HFF-Myc (cell line): ENCODE measurements at regions not wholly inside any gene's neighbourhood (a gene's known extent, or its start where the extent isn't known, plus 50 kb on each side); places are given as distances from the start of the nearest gene placed in this dataset.

Experiments
- DNase-seq: peaks from one replicate; pipeline ENCODE4 v3.0.0-alpha.2; 2011; ENCODE audit warnings: low read depth; ENCODE audit errors: extremely low read depth
- H3K4me3 ChIP-seq: replicated peaks from 2 replicates; pipeline ENCODE4 v1.5.1; 2011; ENCODE audit warnings: low read depth, mild to moderate bottlenecking, control low read depth, low read length
- CTCF ChIP-seq: IDR thresholded peaks from 2 replicates; pipeline ENCODE4 v1.5.1; 2012; ENCODE audit warnings: mild to moderate bottlenecking, low read depth, low read length, control low read depth; ENCODE audit errors: missing control alignments

GRCh38 chr16:49013727-49014080 is 267.9 kb downstream of the CBLN1 start:
- H3K4me3 ChIP-seq, result no peak overlapping the region
- no peak for TF ChIP-seq CTCF
- DNase-seq, result no peak

GRCh38 chr16:49012961-49013726 is 268.5 kb downstream of the CBLN1 start:
- H3K4me3 ChIP-seq, result no peak overlapping the region
- TF ChIP-seq CTCF, result no peak
- DNase-seq, result no peak

- no peak for DNase-seq
- TF ChIP-seq CTCF, result no peak
These were observed 269.7 kb downstream of the CBLN1 start for GRCh38 chr16:49011901-49012300.

GRCh38 chr16:49010879-49011278 is 270.8 kb downstream of the CBLN1 start:
- TF ChIP-seq CTCF, result no peak
- DNase-seq, result no peak
- H3K4me3 ChIP-seq, result no peak overlapping the region

More at GRCh38 chr16:49011901-49012300, 269.7 kb downstream of the CBLN1 start:
- H3K4me3 ChIP-seq, result no peak overlapping the region

- no peak for DNase-seq
- TF ChIP-seq CTCF, result no peak
- H3K4me3 ChIP-seq, result no peak overlapping the region
These were observed 271.2 kb downstream of the CBLN1 start for GRCh38 chr16:49010396-49010795.

GRCh38 chr16:49009204-49009603 is 272.4 kb downstream of the CBLN1 start:
- no peak for TF ChIP-seq CTCF
- no peak for DNase-seq
- H3K4me3 ChIP-seq, result no peak overlapping the region

- TF ChIP-seq CTCF, result no peak
- no peak overlapping the region for H3K4me3 ChIP-seq
- DNase-seq, result no peak
These were observed 277.6 kb downstream of the CBLN1 start for GRCh38 chr16:49003992-49004391.
